Liver (tissue), 8 donors: ENCODE measurements at regions not wholly inside any gene's neighbourhood (a gene's known extent, or its start where the extent isn't known, plus 50 kb on each side); places are given as distances from the start of the nearest gene placed in this dataset.

ENCODE experiments used
- DNase-seq: peaks from one replicate; pipeline ENCODE4 v3.0.0-alpha.2; 2017; ENCODE audit warnings: low spot score
- H3K27ac ChIP-seq, 2 donors: one replicate each; pipeline ENCODE4 v1.7.0; 2013; ENCODE audit warnings: inconsistent platforms in 2 of 2, low read length in 2 of 2, control low read depth in 1 of 2, low read depth in 1 of 2, mild to moderate bottlenecking in 1 of 2
- H3K27me3 ChIP-seq, 4 donors: one replicate each; pipeline versions ENCODE4 v1.6.1 to v1.7.0; 2013; ENCODE audit warnings: low read length in 3 of 4, inconsistent platforms in 1 of 4, mild to moderate bottlenecking in 1 of 4, moderate library complexity in 1 of 4; ENCODE audit not compliant: control insufficient read depth in 4 of 4, insufficient read depth in 4 of 4
- H3K36me3 ChIP-seq, 4 donors: one replicate each; pipeline versions ENCODE4 v1.6.1 to v1.7.0; 2013; ENCODE audit warnings: low read length in 3 of 4, mild to moderate bottlenecking in 3 of 4, low read depth in 1 of 4, moderate library complexity in 1 of 4; ENCODE audit not compliant: control insufficient read depth in 4 of 4, insufficient read depth in 3 of 4
- H3K4me1 ChIP-seq, 4 donors: one replicate each; pipeline versions ENCODE4 v1.6.1 to v1.7.0; 2013; ENCODE audit warnings: low read length in 3 of 4, mild to moderate bottlenecking in 3 of 4, moderate library complexity in 1 of 4; ENCODE audit not compliant: control insufficient read depth in 4 of 4, insufficient read depth in 4 of 4
- H3K4me3 ChIP-seq, 3 donors: one replicate each; pipeline versions ENCODE4 v1.6.1 to v1.7.0; 2013; ENCODE audit warnings: low read length in 3 of 3, control low read depth in 1 of 3, low read depth in 1 of 3, mild to moderate bottlenecking in 1 of 3
- H3K9ac ChIP-seq, 2 donors: one replicate each; pipeline ENCODE4 v1.7.0; 2013; ENCODE audit warnings: low read length in 2 of 2, mild to moderate bottlenecking in 2 of 2, moderate library complexity in 2 of 2, control low read depth in 1 of 2, low read depth in 1 of 2
- H3K9me3 ChIP-seq, 4 donors: one replicate each; pipeline versions ENCODE4 v1.6.1 to v1.7.0; 2013; ENCODE audit warnings: low read length in 3 of 4; ENCODE audit not compliant: control insufficient read depth in 4 of 4
- EGR1 ChIP-seq, 2 donors: IDR thresholded peaks; 2 replicates each; pipeline ENCODE4 v1.6.1; 2016 to 2018; ENCODE audit warnings: antibody characterized with exemption in 2 of 2, low read depth in 2 of 2
- FOXA1 ChIP-seq: IDR thresholded peaks from 2 replicates; pipeline ENCODE4 v1.6.1; 2016; ENCODE audit warnings: antibody characterized with exemption
- FOXA2 ChIP-seq: IDR thresholded peaks from 2 replicates; pipeline ENCODE4 v1.6.1; 2016; ENCODE audit warnings: antibody characterized with exemption
- GABPA ChIP-seq, 2 donors: IDR thresholded peaks in 1 of 2; conservative IDR thresholded peaks in 1 of 2; 2 replicates each; pipeline ENCODE4 v1.6.1; 2016; ENCODE audit warnings: antibody characterized with exemption in 2 of 2, mild to moderate bottlenecking in 1 of 2, moderate library complexity in 1 of 2
- HNF4A ChIP-seq, 2 donors: conservative IDR thresholded peaks; 2 replicates each; pipeline ENCODE4 v1.6.1; 2016; ENCODE audit warnings: antibody characterized with exemption in 2 of 2, mild to moderate bottlenecking in 2 of 2
- HNF4G ChIP-seq: IDR thresholded peaks from 2 replicates; pipeline ENCODE4 v1.6.1; 2016; ENCODE audit warnings: antibody characterized with exemption
- JUND ChIP-seq, 2 donors: IDR thresholded peaks; 2 replicates each; pipeline ENCODE4 v1.6.1; 2016; ENCODE audit warnings: antibody characterized with exemption in 2 of 2
- MAX ChIP-seq: IDR thresholded peaks from 2 replicates; pipeline ENCODE4 v1.6.1; 2016; ENCODE audit warnings: antibody characterized with exemption
- NR2F2 ChIP-seq: IDR thresholded peaks from 2 replicates; pipeline ENCODE4 v1.6.1; 2016; ENCODE audit warnings: antibody characterized with exemption
- RAD21 ChIP-seq, 2 donors: IDR thresholded peaks; 2 replicates each; pipeline ENCODE4 v1.6.1; 2016; ENCODE audit warnings: antibody characterized with exemption in 2 of 2, mild to moderate bottlenecking in 2 of 2
- REST ChIP-seq: IDR thresholded peaks from 2 replicates; pipeline ENCODE4 v1.6.1; 2016; ENCODE audit warnings: antibody characterized with exemption, mild to moderate bottlenecking
- RXRA ChIP-seq, 2 donors: IDR thresholded peaks; 2 replicates each; pipeline ENCODE4 v1.6.1; 2017 to 2018; ENCODE audit warnings: antibody characterized with exemption in 2 of 2, mild to moderate bottlenecking in 1 of 2
- SP1 ChIP-seq: IDR thresholded peaks from 2 replicates; pipeline ENCODE4 v1.6.1; 2018; ENCODE audit warnings: antibody characterized with exemption, mild to moderate bottlenecking
- TAF1 ChIP-seq: conservative IDR thresholded peaks from 2 replicates; pipeline ENCODE4 v1.6.1; 2016; ENCODE audit warnings: antibody characterized with exemption, mild to moderate bottlenecking
- YY1 ChIP-seq: IDR thresholded peaks from 2 replicates; pipeline ENCODE4 v1.6.1; 2016; ENCODE audit warnings: antibody characterized with exemption, mild to moderate bottlenecking
- ZBTB33 ChIP-seq: IDR thresholded peaks from 2 replicates; pipeline ENCODE4 v1.6.1; 2016; ENCODE audit warnings: antibody characterized with exemption
- WGBS: extraction: QIAGEN DNeasy Blood & Tissue Kit; methylation state at CpG from one replicate; pipeline ENCODE4 v1.1.7; 2013; 5-methylcytosine and 5-hydroxymethylcytosine counted together
- TF ChIP-seq, protein P1 (sequence below): IDR thresholded peaks from 2 replicates; pipeline ENCODE4 v1.6.1; 2016; ENCODE audit warnings: antibody characterized with exemption
- TF ChIP-seq, protein P2 (sequence below): fragments of 150-350 bp; IDR thresholded peaks from 2 replicates; pipeline ENCODE4 v1.5.1; 2017; ENCODE audit warnings: improper control_type of control experiment, low read depth, low read length; ENCODE audit not compliant: missing input control
- donor health status: healthy.
- donor health status: healthy.
- donor health status: healthy.
- donor health status: healthy.
- donor health status: healthy.

DNA sequence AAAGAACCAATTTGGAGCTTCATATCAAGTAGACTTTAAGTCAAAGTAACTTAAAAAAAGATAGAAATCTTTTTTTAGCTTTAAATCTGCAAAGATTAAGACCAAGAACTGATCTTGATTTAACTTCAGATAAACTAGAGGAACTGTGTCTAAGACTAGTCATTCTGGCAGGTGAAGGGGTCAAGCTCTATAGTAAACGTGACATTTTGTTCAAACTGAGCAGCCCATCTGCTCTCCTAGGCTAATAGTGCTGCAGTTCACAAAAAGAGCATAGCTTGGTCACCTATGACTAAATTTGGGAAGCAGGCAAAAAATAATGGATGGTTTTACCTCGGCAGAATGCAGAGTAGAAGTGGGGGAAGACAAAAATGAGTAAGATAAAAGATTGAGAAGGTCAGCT lies 168.8 kb upstream of the ALCAM start:
- no peak overlapping the region for H3K9ac ChIP-seq
- H3K27ac ChIP-seq, result no peak overlapping the region
- H3K4me3 ChIP-seq, result no peak overlapping the region
- 57% methylated on average over 2 of the region's 2 CpGs for WGBS
- no peaks in the 10 kb centered on the region for H3K27me3 ChIP-seq
- no peaks in the 10 kb centered on the region for H3K36me3 ChIP-seq
- TF ChIP-seq SP1, result no peak
- no peak for TF ChIP-seq GABPA (IDR thresholded peaks at IDR 0.05 in 1 of 2, conservative IDR thresholded peaks at IDR 0.05 in 1 of 2)
- TF ChIP-seq JUND (IDR thresholded peaks at IDR 0.05), result no peak
- TF ChIP-seq, protein P1, sequence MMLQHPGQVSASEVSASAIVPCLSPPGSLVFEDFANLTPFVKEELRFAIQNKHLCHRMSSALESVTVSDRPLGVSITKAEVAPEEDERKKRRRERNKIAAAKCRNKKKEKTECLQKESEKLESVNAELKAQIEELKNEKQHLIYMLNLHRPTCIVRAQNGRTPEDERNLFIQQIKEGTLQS, result no peak
- TF ChIP-seq EGR1 (IDR thresholded peaks at IDR 0.05; ENCODE audit: low read depth in 2 of 2), result no peak
- TF ChIP-seq ZBTB33, result no peak
- TF ChIP-seq FOXA2, result no peak
- TF ChIP-seq, protein P2, sequence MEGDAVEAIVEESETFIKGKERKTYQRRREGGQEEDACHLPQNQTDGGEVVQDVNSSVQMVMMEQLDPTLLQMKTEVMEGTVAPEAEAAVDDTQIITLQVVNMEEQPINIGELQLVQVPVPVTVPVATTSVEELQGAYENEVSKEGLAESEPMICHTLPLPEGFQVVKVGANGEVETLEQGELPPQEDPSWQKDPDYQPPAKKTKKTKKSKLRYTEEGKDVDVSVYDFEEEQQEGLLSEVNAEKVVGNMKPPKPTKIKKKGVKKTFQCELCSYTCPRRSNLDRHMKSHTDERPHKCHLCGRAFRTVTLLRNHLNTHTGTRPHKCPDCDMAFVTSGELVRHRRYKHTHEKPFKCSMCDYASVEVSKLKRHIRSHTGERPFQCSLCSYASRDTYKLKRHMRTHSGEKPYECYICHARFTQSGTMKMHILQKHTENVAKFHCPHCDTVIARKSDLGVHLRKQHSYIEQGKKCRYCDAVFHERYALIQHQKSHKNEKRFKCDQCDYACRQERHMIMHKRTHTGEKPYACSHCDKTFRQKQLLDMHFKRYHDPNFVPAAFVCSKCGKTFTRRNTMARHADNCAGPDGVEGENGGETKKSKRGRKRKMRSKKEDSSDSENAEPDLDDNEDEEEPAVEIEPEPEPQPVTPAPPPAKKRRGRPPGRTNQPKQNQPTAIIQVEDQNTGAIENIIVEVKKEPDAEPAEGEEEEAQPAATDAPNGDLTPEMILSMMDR, result no peak
- no peak for TF ChIP-seq RXRA (IDR thresholded peaks at IDR 0.05)
- TF ChIP-seq RAD21 (IDR thresholded peaks at IDR 0.05), result no peak
- TF ChIP-seq YY1, result no peak
- no peak for TF ChIP-seq FOXA1
- no peaks in the 10 kb centered on the region for H3K9me3 ChIP-seq
- H3K4me1 ChIP-seq, result no peaks in the 10 kb centered on the region
- no peak for DNase-seq

DNA sequence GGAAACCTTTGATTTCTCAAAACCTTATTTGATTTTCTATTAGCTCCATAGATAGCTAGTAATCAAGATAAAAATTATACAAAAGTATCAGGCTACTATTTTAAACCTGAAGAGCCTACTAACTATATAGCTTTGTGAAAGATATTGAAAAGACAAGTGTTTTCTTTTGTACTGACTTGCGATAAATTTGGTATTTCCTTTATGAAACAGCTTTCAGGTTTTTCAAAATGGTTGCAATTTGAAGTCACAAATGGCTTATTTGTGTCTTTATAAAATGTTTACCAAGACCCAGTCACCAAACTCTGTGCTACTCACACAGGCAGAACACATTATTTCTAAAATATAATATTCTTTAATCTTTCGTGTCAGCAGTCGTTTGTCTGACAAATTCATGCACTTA lies 167.5 kb upstream of the ALCAM start:
- no peak overlapping the region for H3K27ac ChIP-seq
- H3K4me3 ChIP-seq, result no peak overlapping the region
- H3K4me1 ChIP-seq, result no peaks in the 10 kb centered on the region
- no peak overlapping the region for H3K9ac ChIP-seq
- H3K27me3 ChIP-seq, result no peaks in the 10 kb centered on the region
- no peak for DNase-seq
- no peaks in the 10 kb centered on the region for H3K36me3 ChIP-seq
- TF ChIP-seq YY1 (no peak), SP1 (no peak), FOXA1 (no peak), NR2F2 (no peak), RXRA (IDR thresholded peaks at IDR 0.05) (no peak), RAD21 (IDR thresholded peaks at IDR 0.05) (no peak), FOXA2 (no peak), EGR1 (IDR thresholded peaks at IDR 0.05; ENCODE audit: low read depth in 2 of 2) (no peak), JUND (IDR thresholded peaks at IDR 0.05) (no peak), HNF4A (conservative IDR thresholded peaks at IDR 0.05) (no peak), REST (no peak), MAX (no peak), HNF4G (no peak), TAF1 (no peak)
- TF ChIP-seq, protein P2, result no peak
- TF ChIP-seq, protein P1, result no peak
- 83% methylated on average over 3 of the region's 3 CpGs for WGBS
- H3K9me3 ChIP-seq, result no peaks in the 10 kb centered on the region
